ENCODE measurements at regions not wholly inside any gene's neighbourhood (a gene's known extent, or its start where the extent isn't known, plus 50 kb on each side); places are given as distances from the start of the nearest gene placed in this dataset.

DNA sequence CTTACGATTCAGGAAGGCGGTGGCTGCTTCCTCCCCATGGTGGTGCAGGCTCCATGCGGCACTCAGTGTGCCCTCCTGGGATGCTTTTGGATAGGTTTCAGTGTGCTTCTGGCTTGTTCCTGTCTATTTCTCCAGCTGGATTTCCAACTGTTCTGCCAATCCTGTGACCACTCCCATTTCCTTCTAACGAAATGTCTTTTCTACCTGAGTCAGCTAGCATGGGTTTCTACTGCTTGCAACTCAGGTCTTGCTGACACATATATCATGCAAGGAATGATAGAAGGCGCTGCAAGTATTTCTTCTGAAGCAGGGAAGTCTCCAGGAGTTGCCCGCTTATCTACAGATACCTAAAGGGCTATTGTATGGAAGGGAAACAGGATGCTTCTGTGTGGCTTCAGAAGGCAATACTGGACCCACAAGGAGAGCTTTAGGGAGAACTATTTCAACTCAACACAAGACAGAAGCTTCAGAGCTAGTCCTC, 244.4 kb downstream of the OPA1 start:
- Histone ChIP-seq H3K4me2 (ENCODE audit: low read length) (peak overlapping the region; percentile 36), H3K9ac (no peak overlapping the region)

DNA sequence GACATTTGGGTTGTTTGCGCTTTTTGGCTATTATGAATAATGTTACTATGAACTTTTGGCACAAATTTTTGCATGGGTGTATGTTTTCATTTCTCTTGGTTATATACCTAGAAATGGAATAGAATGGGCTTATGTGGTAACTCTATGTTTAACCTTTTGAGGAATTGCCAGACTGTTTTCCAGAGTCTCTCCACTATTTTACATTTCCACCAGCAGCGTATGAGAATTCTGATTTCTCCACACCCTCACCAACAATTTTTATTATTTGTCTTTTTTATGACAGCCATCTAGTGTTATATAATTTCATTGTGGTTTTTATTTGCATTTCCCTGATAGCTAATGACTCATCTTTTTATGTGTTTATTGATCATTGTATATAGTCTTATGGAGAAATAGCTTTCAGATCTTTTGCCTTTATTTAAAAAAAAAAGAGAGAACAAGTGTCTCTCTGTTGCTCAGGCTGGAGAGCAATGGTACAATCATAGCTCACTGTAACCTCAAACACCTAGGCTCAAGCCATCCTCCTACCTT, 247.2 kb downstream of the OPA1 start:
- Histone ChIP-seq H3K27ac (no peak overlapping the region), H3K9ac (no peak overlapping the region), H3K4me2 (ENCODE audit: low read length) (no peak overlapping the region), H3K36me3 (ENCODE audit: control insufficient read depth, insufficient read depth, low read length) (no peaks in the 10 kb centered on the region), H2AFZ (no peak overlapping the region), H3K79me2 (no peaks in the 10 kb centered on the region), H3K9me3 (ENCODE audit: control insufficient read depth, low read length) (no peaks in the 10 kb centered on the region), H3K4me1 (peaks cover 15% of the 10 kb centered on the region), H3K27me3 (ENCODE audit: control insufficient read depth, insufficient read depth, low read length) (no peaks in the 10 kb centered on the region), H3K4me3 (ENCODE audit: low read depth, low read length) (no peak overlapping the region)
- TF ChIP-seq, protein P1, sequence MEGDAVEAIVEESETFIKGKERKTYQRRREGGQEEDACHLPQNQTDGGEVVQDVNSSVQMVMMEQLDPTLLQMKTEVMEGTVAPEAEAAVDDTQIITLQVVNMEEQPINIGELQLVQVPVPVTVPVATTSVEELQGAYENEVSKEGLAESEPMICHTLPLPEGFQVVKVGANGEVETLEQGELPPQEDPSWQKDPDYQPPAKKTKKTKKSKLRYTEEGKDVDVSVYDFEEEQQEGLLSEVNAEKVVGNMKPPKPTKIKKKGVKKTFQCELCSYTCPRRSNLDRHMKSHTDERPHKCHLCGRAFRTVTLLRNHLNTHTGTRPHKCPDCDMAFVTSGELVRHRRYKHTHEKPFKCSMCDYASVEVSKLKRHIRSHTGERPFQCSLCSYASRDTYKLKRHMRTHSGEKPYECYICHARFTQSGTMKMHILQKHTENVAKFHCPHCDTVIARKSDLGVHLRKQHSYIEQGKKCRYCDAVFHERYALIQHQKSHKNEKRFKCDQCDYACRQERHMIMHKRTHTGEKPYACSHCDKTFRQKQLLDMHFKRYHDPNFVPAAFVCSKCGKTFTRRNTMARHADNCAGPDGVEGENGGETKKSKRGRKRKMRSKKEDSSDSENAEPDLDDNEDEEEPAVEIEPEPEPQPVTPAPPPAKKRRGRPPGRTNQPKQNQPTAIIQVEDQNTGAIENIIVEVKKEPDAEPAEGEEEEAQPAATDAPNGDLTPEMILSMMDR (IDR thresholded peaks at IDR 0.05) = no peak

More for the DNA sequence above, 244.4 kb downstream of the OPA1 start:
- Histone ChIP-seq H3K27ac (no peak overlapping the region), H2AFZ (peak overlapping the region; percentile 52), H3K79me2 (no peaks in the 10 kb centered on the region), H3K27me3 (ENCODE audit: control insufficient read depth, insufficient read depth, low read length) (no peaks in the 10 kb centered on the region), H3K9me3 (ENCODE audit: control insufficient read depth, low read length) (no peaks in the 10 kb centered on the region), H3K4me1 (peaks cover 29% of the 10 kb centered on the region), H3K4me3 (ENCODE audit: low read depth, low read length) (peak overlapping the region; percentile 17), H3K36me3 (ENCODE audit: control insufficient read depth, insufficient read depth, low read length) (no peaks in the 10 kb centered on the region)
- TF ChIP-seq, protein P1 (IDR thresholded peaks at IDR 0.05) = no peak

DNA sequence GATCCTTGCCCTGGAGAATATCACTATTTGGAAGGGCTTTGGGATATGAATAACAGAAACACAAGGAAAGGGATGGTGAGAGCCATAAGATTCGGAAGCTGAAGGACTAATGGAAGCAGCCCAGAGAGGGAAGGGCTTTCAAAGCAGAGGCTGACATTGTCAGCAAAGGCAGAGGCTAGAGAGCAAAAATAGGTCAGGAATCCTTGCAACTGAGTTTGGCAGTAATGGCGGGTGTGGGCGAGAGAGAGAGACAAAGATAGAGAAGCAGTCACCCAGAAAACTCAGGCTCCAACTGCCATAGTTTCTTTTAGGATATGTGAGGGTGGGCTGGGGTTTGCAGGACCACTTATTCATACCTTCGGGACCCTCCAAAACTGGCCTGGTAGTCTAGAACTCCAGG, 248.6 kb downstream of the OPA1 start:
- Histone ChIP-seq H3K9me3 (ENCODE audit: control insufficient read depth, low read length) (no peaks in the 10 kb centered on the region), H3K4me3 (ENCODE audit: low read depth, low read length) (no peak overlapping the region)

DNA sequence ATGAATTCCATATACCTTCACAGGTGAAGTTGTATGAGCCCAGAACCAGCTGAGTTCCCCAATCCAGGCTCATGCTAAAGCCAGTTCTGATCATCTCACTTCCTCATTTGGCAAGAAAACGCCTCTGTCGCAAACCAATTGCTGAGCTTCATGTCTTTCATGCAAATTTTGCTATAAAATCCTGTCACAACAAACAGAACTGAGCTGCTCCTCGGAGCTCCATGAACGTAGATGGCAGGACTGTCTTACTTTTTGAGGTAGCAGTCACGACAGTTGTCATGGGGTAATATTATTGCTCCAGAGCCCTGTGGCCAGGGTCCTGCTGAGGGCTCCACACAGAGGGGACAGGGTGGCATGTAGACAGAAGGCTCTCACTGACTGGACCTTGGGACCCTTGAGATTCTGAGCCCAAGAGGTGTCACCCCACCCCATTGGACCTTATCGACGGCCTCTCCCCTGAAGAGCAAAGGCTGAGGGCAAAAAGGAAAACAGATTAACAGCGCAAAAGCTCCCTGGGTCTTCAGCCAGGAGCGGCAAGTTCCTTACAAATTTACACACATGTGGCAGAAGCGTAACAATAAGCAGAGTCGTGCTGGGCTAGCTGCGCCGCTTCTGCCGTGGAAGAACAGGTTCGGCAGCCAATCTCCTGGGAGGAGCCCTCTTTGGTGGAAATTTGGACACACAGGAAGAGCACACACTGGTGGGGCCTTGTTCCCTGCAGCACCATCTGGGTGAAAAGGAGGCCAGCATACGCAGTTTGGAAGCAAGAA, 249.2 kb downstream of the OPA1 start:
- TF ChIP-seq, protein P1 (IDR thresholded peaks at IDR 0.05) = no peak
- no peak overlapping the region for H3K27ac ChIP-seq
- H3K9ac ChIP-seq = no peak overlapping the region
- no peaks in the 10 kb centered on the region for H3K36me3 ChIP-seq (ENCODE audit: control insufficient read depth, insufficient read depth, low read length)
- H3K79me2 ChIP-seq = no peaks in the 10 kb centered on the region
- H3K4me2 ChIP-seq (ENCODE audit: low read length) = no peak overlapping the region
- no peak overlapping the region for H2AFZ ChIP-seq
- H3K4me3 ChIP-seq (ENCODE audit: low read depth, low read length) = no peak overlapping the region
- no peaks in the 10 kb centered on the region for H3K27me3 ChIP-seq (ENCODE audit: control insufficient read depth, insufficient read depth, low read length)
- H3K9me3 ChIP-seq (ENCODE audit: control insufficient read depth, low read length) = no peaks in the 10 kb centered on the region
- H3K4me1 ChIP-seq = peaks cover 3% of the 10 kb centered on the region

More for the DNA sequence above, 248.6 kb downstream of the OPA1 start:
- H3K27ac ChIP-seq = no peak overlapping the region
- H3K9ac ChIP-seq = no peak overlapping the region
- peaks cover 7% of the 10 kb centered on the region for H3K4me1 ChIP-seq
- H2AFZ ChIP-seq = no peak overlapping the region
- no peaks in the 10 kb centered on the region for H3K27me3 ChIP-seq (ENCODE audit: control insufficient read depth, insufficient read depth, low read length)
- H3K4me2 ChIP-seq (ENCODE audit: low read length) = no peak overlapping the region
- H3K79me2 ChIP-seq = no peaks in the 10 kb centered on the region
- TF ChIP-seq, protein P1 (IDR thresholded peaks at IDR 0.05) = no peak
- no peaks in the 10 kb centered on the region for H3K36me3 ChIP-seq (ENCODE audit: control insufficient read depth, insufficient read depth, low read length)
